ENCODE measurements at regions not wholly inside any gene's neighbourhood (a gene's known extent, or its start where the extent isn't known, plus 50 kb on each side); places are given as distances from the start of the nearest gene placed in this dataset.

DNA sequence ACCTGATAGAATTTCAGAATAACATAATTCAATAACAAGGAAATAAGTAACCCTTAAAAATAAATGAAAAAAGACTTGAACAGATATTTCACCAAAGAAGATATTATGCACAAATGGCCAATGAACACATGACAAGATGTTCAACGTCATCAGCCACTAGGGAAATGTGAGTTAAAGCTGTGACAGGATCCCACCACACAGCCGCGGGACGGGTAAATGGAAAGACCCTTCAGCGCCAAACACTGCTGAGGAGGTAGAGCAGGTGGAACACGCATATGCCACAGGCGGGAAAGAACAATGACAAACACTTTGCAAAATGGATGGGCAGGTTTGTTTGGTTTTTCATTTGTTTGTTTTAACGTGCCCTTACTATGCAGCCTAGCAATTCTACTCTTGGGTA lies 86.1 kb upstream of the RNF32 start:
- ATAC-seq (ENCODE audit: poor library complexity) = no peak
- intact Hi-C loops (cut with DNase I) = no loop called here
- DNase-seq = no peak

DNA sequence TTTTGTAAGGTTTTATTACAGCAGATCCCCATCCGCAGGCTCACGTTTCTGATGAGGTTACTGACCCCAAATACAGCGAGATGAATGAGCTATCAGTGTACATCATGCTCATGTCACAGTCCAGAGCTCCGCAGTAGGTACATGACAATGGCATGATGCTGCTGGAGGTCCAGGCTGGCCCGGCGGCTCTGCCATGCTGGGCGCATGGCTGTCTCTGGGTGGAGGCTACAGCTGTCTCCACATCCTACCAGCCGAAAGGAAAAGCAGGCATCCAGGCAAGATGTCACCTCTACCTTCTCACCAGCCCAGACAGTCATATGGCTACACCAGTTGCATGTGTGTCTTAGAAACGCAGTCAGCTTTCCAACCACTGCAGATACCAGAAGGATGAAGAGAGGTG lies 90.9 kb upstream of the RNF32 start:
- ATAC-seq (ENCODE audit: poor library complexity) (no peak), DNase-seq (no peak)
- intact Hi-C loops (cut with DNase I) = no loop called here

DNA sequence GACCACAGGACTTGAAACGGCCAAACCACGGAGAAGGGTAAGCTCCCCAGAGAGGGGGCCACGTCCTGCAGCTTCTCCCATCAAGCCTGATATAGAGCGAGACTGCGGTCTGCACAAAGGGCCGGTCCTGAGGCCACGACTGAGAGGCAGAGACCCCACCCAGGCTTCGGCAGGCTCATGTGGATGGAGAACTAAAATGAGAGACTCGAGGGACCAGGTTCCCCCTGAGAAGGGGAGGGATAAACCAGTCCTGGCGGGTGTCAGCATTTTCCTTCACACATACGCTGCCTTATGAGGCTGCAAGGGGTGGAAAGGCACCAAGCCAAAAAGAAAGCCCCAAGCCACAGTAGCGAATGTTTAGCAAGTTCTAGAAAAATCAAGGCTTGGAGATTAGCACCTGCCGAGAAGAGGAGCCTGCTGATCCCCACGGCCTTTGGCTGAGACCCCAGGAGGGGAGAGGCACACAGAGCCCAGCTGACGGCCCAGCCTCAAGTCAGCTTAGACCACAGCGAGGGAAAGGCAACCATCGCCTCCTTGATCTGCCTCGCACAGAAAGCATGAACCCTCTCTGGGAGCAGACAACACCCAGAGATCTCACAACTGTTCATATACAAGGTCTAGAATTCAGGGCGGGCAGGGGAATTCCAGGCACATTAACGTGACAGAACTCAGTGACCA lies 92.6 kb upstream of the RNF32 start:
- no peak for DNase-seq
- intact Hi-C loops (cut with DNase I) = no loop called here
- no peak for ATAC-seq (ENCODE audit: poor library complexity)

DNA sequence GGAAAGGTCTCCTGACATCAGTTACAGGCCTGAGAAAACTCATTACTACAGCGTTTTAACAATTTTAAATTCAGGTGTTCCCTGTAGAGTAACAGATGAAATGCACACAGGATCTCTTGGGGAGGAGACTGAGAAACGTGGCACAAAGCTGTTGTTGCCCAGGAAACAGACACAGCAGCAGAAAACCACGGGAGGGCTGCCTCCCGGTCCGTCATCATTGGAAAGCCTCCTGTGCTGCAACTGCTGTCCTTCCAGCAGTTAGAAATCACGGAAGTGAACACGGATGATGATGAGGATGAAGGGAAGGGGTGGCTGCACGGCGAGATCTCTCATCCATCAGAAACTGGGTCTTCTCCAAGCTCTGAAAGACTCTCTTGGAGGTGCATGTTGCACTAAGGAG lies 94.6 kb upstream of the RNF32 start:
- ATAC-seq (ENCODE audit: poor library complexity) (no peak), DNase-seq (no peak)
- intact Hi-C loops (cut with DNase I) = no loop called here

DNA sequence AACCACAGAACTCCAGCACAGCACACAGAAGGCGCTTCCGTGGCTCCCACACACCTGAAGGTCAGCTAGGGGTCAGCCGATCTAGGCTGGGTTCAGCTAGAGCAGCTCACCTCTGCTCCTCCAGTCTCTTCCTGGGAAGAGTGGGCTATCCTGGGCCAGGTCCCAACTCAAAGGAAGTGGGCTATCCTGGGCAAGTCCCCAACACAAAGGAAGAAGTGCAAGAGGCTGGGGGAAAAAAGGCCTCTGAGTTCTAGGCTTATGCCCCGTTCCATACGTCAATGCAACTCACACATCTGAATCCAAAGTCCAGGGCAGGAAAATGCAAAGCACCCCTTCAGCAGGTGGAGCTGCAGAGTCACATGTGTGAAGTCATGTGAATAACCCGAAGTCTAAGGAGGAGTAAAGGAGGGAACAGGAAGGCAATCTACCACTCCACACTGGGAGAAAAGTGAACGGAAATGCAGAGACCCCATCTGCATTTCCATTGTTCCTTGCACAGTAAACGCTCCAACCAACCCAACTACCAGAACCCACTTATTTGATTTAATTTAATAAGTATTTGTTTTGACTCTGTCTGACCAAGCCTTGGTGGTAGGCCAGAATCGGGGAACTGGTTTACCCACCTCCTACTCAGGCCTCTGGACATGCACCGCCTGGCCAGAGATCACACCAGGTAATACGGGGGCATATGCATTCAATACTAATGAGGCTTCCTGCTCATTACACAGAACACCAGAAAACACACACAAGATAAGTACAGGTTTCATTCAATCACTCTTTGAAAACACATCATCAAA lies 95.5 kb upstream of the RNF32 start:
- intact Hi-C loops (cut with DNase I) = no loop called here
- ATAC-seq (ENCODE audit: poor library complexity) = no peak
- no peak for DNase-seq

DNA sequence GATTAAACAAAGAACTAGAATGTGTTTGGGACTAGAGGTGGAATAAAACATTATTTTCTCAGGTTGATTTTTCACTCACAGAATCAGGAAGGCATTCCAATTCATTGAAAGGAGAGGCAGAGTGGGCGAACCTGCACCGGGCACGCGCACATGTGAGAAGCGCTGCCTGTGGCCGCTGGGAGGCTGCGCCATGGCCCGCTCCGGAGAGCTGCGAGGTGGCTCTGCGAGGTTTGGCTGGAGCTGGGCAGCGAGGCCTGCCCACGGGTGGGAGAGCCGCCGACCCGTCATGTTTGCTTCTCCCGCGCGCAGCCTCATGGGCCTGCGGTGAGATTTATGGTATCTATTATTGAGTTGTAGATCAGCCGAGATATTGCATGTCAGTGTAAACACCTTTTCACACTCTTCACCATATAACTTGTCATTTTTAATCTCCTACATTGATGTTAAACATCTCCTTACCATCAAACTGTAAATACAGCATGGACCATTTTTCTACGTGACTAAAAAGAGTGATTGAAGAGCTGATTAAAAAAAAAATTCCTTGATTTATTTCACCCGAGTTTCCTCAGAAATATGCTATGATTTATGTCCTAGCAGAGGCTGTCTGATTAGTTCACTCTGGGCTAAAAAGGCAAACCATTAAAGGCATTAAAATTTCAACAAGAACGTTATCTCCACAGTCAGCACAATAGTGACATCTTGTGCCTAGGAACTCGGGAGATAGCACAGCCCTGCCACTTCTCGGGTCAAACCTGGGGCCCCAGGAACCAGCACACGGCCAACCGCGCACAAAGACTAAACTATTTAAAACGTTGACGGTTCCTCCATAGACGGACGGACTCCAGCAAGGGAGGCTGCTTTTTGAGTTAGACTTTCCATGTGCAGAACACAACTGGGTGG lies 96.6 kb upstream of the RNF32 start:
- no peak for DNase-seq
- intact Hi-C loops (cut with DNase I) = no loop called here

DNA sequence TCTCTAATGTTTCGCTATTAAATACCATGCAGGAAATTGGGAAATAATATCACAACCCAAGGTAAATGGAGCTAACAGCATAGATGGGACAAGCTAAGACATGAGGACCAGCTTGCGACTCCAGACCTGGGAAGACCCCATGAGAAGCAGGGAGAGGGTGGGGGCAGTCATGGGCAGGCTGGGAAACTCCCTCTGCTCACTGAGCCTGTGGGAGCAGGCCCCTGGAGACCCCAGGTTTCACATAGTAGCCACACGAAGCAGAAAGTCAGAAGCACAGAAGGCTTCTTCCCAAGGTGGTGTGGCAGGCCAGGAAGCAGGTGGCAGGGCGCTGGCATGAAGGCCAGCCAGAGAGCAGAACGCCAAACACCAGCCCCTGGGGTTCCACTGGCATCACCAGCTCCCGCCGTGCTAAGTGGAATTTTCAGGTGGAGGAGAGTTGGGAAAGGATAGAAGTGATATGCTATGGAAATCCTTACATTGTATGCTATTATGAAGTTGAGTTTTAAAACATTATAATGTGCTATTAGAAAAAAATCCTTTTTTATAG lies 99.9 kb upstream of the RNF32 start:
- intact Hi-C loops (cut with DNase I) = no loop called here
- ATAC-seq (ENCODE audit: poor library complexity) (no peak), DNase-seq (no peak)

More for the DNA sequence above, 96.6 kb upstream of the RNF32 start:
- ATAC-seq (ENCODE audit: poor library complexity) = no peak

DNA sequence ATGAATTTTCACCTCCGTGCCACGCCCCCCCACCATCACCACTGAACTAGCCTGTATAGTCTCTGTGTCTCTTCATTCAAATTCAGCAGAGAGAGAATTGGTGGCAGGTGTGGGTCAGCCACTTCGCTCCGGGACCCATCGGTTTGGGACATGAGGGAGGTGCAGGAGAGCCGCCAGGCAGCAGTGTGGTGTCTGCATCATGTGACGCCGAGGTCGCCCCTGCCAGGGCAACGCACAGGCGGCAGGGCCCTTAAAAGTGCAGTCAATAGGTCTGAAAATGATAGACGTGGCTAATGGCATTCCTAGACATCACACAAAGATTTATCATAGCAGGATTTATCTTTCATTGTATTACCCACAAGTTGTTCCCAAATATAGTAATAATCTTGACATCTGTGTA lies 100.6 kb upstream of the RNF32 start:
- no peak for ATAC-seq (ENCODE audit: poor library complexity)
- intact Hi-C loops (cut with DNase I) = no loop called here
- DNase-seq = no peak

DNA sequence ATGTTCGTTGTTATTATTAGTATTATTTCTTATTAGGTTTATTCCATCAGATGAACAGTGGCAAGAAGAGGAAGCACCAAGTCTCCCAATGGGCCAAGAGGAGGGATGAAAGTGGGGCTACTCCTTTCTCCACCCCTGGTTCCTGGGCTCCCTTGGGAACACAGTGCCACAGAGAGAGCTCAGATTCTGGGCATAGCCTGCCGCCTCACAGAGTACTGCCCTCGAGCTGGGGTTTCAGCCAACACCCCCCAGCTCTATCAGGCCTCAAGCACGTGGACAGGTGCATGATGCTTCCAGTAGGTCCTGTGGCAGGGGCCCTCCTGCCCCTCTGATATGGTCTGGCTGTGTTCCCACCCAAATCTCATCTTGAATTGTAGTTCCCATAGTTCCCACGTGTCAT lies 103.6 kb upstream of the RNF32 start:
- ATAC-seq (ENCODE audit: poor library complexity) (no peak), DNase-seq (no peak)
- intact Hi-C loops (cut with DNase I) = no loop called here

DNA sequence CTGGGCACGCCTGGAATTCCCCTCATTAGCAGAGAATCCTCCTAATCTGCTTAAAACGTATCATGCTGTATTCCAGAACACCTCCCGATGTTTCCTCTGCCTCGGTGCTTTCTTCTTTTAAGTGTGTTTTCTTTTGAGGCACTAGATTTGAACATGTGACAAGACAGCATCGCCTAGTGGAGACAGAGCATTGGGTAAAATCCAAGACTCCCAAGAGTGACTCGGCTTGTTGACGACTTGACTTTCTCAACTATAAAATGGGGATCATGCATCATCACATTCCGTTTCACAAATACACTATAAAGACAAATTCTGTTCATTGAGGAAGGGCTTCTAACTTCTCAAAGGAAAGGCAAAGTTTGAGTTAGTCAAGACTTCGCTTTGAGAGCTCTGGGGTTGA lies 105.6 kb upstream of the RNF32 start:
- no peak for ATAC-seq (ENCODE audit: poor library complexity)
- intact Hi-C loops (cut with DNase I) = no loop called here

DNA sequence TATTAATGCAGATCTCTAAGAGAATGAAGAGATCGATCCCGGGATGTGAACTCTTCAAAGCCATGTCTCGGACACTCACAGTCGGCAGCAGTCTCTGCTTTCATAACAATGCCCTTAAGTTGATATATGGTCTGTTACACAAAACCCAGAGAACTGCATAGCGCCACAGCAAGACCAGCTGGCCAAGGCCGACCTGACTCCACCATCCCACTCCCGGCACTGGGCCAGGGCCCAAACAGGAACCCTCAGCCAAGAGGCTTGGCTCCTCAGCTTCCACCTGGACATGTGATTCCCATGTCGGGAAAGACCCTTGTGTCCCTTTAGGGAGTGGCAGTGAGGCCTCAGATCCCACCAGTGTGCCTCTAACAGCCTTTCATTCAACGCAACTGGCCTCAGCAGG lies 106.6 kb upstream of the RNF32 start:
- DNase-seq (no peak), ATAC-seq (ENCODE audit: poor library complexity) (no peak)
- intact Hi-C loops (cut with DNase I) = no loop called here

More for the DNA sequence above, 105.6 kb upstream of the RNF32 start:
- DNase-seq = no peak

DNA sequence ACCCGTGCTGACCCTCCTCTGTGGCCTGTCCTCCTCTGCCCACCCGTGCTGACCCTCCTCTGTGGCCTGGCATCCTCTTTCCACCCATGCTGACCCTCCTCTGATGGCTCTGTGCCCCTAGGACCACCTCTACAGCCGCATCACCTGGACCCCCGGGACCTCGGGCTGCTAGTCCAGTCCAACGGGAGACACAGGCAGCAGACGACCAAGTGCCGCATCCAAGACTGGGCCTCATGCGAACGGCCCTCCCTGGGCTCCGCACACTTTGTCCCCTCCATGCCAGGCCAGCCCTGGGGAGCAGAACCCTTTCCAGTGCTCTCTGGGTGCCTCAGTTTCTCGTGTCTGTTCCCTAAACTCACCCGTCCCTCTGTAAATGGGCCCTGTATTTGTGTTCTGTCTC lies 107.2 kb upstream of the RNF32 start:
- no peak for ATAC-seq (ENCODE audit: poor library complexity)

DNA sequence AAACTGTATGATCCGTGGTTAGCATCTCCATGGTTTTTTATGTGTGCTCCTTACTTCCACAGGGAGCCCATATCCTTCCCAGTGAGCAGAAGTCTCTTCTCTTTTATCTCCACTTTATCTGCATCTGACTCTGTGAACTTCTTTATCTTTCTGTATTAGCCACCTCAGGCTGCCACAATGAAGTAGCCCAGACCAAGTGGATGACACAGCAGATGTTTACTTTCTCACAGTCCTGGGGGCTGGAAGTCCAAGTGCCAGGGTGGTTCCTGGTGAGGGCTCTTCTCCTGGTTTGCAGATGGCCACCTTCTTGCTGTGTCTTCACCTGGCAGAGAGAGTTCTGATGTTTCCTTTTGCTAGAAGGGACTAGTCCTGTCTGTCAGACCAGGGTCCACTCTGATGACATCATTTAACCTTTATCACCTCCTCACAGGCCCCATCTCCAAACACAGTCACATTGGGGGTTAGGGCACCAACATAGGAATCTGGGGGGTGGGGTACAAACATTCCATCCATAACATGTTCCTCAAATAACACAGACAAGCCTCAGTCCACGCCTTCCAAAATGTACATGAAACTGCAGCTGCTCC lies 108.5 kb upstream of the RNF32 start:
- ATAC-seq (ENCODE audit: poor library complexity) (no peak), DNase-seq (no peak)
- intact Hi-C loops (cut with DNase I) = no loop called here

More for the DNA sequence above, 107.2 kb upstream of the RNF32 start:
- DNase-seq = no peak
- intact Hi-C loops (cut with DNase I) = no loop called here

DNA sequence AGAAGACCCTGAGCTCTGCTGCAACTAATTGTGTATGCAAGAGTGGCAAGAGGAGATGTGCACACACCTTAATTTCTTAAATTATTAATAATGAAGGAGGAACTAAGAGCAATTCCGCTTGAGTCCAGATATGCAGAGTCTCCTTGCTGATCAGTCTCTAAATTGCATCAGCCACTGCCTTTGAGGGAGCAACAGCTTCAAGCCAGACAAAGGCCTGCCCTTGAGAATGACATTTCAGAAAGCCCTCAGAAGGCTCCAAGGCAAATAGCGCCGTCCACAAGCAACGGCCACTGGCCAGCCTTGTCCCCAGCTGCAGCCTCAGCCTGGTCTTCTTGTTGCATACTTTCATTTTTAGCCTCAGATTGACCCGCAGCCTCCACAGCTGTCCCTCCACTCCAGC lies 110.6 kb upstream of the RNF32 start:
- ATAC-seq (ENCODE audit: poor library complexity) (no peak), DNase-seq (no peak)
- intact Hi-C loops (cut with DNase I) = no loop called here

DNA sequence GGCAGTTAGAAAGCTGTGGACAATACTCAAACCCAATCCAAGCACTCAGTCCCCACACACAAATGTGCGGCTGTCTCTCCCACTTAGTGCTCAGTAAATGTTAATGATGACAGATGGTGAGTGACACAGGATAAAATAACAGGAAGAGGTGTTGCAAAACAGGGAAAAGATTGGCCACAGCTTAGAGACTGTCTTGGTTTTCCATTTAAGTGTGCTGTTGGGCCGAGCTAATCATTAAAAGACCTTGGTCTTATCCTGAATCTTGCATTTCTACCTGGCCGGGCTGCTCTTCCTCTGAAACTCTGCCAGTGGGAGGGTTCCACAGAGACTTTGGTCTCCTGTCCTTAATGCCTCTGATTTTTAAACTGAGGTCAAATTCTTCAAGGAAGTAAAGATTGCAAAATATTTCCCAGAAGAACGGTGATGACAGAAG lies 113.1 kb upstream of the RNF32 start:
- DNase-seq (no peak), ATAC-seq (ENCODE audit: poor library complexity) (no peak)
- intact Hi-C loops (cut with DNase I) = no loop called here

DNA sequence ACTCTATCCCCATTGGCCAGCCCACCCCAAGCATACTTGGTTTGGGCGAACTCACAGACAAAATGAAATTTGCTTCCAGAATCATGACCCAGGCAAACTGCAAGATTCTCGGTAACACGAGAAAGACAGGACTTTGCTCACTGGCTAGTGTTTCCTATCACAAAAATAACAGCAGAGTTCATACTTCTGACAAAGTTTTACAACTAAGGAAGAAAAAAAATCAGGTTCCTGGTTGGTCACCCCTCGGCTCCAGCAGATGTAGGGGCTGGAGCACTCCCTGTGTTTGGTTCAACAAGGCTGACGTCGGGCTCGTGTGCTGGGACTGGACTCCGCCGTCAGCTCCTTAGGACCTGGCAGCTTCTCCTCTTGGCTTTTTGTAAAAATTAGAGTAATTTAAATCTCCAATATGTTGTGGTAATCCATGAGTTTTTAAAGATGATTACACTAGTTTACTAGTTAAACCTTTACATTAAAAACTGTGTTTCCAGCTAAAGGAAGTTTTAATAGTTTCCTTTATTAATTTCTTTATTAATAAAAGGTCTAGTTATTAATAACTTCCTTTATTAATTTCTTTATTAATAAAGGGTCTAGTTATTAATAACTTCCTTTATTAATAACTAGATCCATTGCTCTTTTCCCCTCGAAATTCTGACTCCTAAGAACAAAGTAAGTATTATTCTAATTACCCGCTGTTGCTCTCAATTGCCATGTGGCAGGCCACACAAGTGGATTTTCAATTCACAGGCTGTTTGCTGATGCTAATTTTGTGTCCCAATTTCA lies 115.6 kb upstream of the RNF32 start:
- no peak for ATAC-seq (ENCODE audit: poor library complexity)
- DNase-seq = no peak
- intact Hi-C loops (cut with DNase I) = no loop called here

DNA sequence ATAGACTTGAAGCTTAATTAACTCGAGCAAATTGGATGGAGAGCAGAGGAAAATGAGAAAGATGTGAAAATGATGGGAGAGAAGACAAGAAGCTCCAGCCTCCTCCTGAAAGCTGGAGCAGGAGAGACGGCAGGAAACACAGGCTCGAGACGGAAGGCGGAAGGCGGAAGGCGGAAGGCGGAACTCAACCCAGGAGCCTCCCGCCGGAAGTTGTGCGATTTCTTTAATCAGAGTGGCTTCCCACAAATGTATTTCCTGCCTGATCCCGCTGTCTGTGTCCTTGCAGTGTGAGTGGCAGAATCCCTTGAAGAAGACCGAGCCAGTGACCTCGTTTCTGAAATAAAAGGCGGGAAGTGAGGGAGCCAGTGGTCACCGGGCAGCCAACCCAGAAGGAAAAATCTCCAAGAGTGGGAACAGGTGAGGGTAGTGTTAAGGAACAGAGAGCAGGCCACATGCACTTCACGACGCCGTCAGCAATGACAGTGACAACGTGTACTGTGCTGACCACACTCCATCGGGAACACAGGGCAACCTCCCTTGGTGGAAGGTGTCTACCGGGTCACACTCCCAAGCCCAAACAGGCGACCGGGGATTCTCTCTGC lies 117.0 kb upstream of the RNF32 start:
- ATAC-seq (ENCODE audit: poor library complexity) (no peak), DNase-seq (no peak)
- intact Hi-C loops (cut with DNase I) = no loop called here

DNA sequence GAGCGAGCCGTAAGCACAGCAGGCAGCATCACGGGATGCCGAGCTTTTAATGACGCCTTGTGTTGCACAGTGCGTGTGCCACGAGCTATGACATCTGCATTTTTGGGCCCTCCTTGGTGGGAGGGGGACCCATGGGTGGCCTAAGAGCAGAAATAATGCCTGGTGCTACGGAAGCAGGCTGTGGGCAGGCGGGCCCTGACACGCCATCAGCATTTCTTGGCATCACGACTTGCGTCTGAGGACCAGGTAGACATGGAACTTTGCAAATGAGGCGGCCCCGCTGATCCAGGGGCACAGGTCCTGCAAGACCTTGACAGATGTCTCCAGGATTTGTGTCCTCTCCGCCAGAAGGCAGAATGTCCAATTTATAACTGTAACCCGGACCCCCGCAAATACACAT lies 117.8 kb upstream of the RNF32 start:
- intact Hi-C loops (cut with DNase I) = no loop called here
- ATAC-seq (ENCODE audit: poor library complexity) (no peak), DNase-seq (no peak)
